Thyroid gland (tissue), 4 donors: ENCODE measurements at regions not wholly inside any gene's neighbourhood (a gene's known extent, or its start where the extent isn't known, plus 50 kb on each side); places are given as distances from the start of the nearest gene placed in this dataset.

Experiments
- DNase-seq, 2 donors: peaks; one replicate each; pipeline ENCODE4 v3.0.0-alpha.2; 2019
- H3K27ac ChIP-seq, 3 donors: fragments of 200-600 bp; sonication (generic); 1 replicate in 2 of 3; 2 replicates in 1 of 3; pipeline ENCODE4 v1.5.1; 2016 to 2019; ENCODE audit warnings: mild to moderate bottlenecking in 1 of 3, moderate library complexity in 1 of 3
- H3K27me3 ChIP-seq: fragments of 200-600 bp; sonication (generic); one replicate; pipeline ENCODE4 v1.5.1; 2019
- H3K36me3 ChIP-seq, 2 donors: fragments of 200-600 bp; sonication (generic); one replicate each; pipeline ENCODE4 v1.5.1; 2016 to 2019
- H3K4me1 ChIP-seq, 2 donors: fragments of 200-600 bp; sonication (generic); one replicate each; pipeline ENCODE4 v1.5.1; 2017 to 2019
- H3K4me3 ChIP-seq, 3 donors: fragments of 200-600 bp; sonication (generic); replicated peaks in 1 of 3; 1 replicate in 2 of 3; 2 replicates in 1 of 3; pipeline ENCODE4 v1.5.1; 2016; ENCODE audit warnings: mild to moderate bottlenecking in 1 of 3
- H3K9me3 ChIP-seq: fragments of 200-600 bp; sonication (generic); one replicate; pipeline ENCODE4 v1.5.1; 2017
- CTCF ChIP-seq, 6 experiments: fragments of 200-600 bp in 3 of 6; fragments of 450-650 bp in 3 of 6; sonication (generic) in 3 of 6; IDR thresholded peaks; one replicate each; pipeline ENCODE4 v1.5.1; 2016 to 2019; ENCODE audit warnings: antibody characterized with exemption in 6 of 6, mild to moderate bottlenecking in 2 of 6, inconsistent platforms in 1 of 6, moderate library complexity in 1 of 6
- POLR2A ChIP-seq, 2 donors: fragments of 450-650 bp; IDR thresholded peaks; one replicate each; pipeline ENCODE4 v1.6.1; 2017; ENCODE audit warnings: antibody characterized with exemption in 2 of 2, mild to moderate bottlenecking in 2 of 2, moderate library complexity in 1 of 2
- WGBS, 2 donors: methylation state at CpG; one replicate each; pipeline ENCODE4 v1.1.5; 2017; 5-methylcytosine and 5-hydroxymethylcytosine counted together
- intact Hi-C: fragments of 100-400 bp; cut with DNase I; formaldehyde crosslinking; loops from one replicate; pipeline ENCODE4 v1.15.1; 2023

- no peaks in the 10 kb centered on the region for H3K9me3 ChIP-seq
- intact Hi-C loops: loop anchor here (10.0 kb wide), 1 partner anchor 1975 kb away; no protein-coding TSS in a partner anchor
- no peaks in the 10 kb centered on the region for H3K36me3 ChIP-seq
- no peak for DNase-seq
- no peak overlapping the region for H3K4me3 ChIP-seq
- TF ChIP-seq POLR2A (IDR thresholded peaks at IDR 0.05) (no peak), CTCF (IDR thresholded peaks at IDR 0.05) (no peak)
- H3K27me3 ChIP-seq: no peaks in the 10 kb centered on the region
- no peak overlapping the region for H3K27ac ChIP-seq
- H3K4me1 ChIP-seq: no peaks in the 10 kb centered on the region
Observed at GRCh38 chr3:88209356-88209755, 59.6 kb downstream of the C3orf38 start.

GRCh38 chr3:88211096-88211890 lies 61.5 kb downstream of the C3orf38 start:
- TF ChIP-seq POLR2A (IDR thresholded peaks at IDR 0.05): no peak
- TF ChIP-seq CTCF (IDR thresholded peaks at IDR 0.05): no peak
- DNase-seq: no peak
- no peaks in the 10 kb centered on the region for H3K4me1 ChIP-seq
- H3K27ac ChIP-seq: no peak overlapping the region
- H3K36me3 ChIP-seq: no peaks in the 10 kb centered on the region
- no peaks in the 10 kb centered on the region for H3K27me3 ChIP-seq
- intact Hi-C loops: no loop called here
- no peaks in the 10 kb centered on the region for H3K9me3 ChIP-seq
- no peak overlapping the region for H3K4me3 ChIP-seq
- 76 to 86% methylated on average over 2 of the region's 2 CpGs for whole genome bisulfite sequencing, 2 donors

- Histone ChIP-seq H3K36me3 (no peaks in the 10 kb centered on the region), H3K9me3 (no peaks in the 10 kb centered on the region), H3K4me3 (no peak overlapping the region), H3K4me1 (no peaks in the 10 kb centered on the region), H3K27ac (no peak overlapping the region), H3K27me3 (no peaks in the 10 kb centered on the region)
- no peak for TF ChIP-seq POLR2A (IDR thresholded peaks at IDR 0.05)
- peak in 5 of 6 experiments; percentile 33 to 77 (median 70) for TF ChIP-seq CTCF (IDR thresholded peaks at IDR 0.05)
- WGBS, 2 donors: 17 to 23% methylated on average over 5 to 7 of the region's 7 CpGs
- intact Hi-C loops: no loop called here
- DNase-seq: peak; percentile 70 to 72
Observed at GRCh38 chr3:88219138-88219792, 69.5 kb downstream of the C3orf38 start.

GRCh38 chr3:88220126-88220525 lies 70.4 kb downstream of the C3orf38 start:
- Histone ChIP-seq H3K27me3 (no peaks in the 10 kb centered on the region), H3K9me3 (no peaks in the 10 kb centered on the region), H3K4me3 (no peak overlapping the region), H3K27ac (no peak overlapping the region), H3K36me3 (no peaks in the 10 kb centered on the region), H3K4me1 (no peaks in the 10 kb centered on the region)
- DNase-seq: no peak
- no peak for TF ChIP-seq POLR2A (IDR thresholded peaks at IDR 0.05)
- TF ChIP-seq CTCF (IDR thresholded peaks at IDR 0.05): no peak
- 64 to 80% methylated on average over 4 of the region's 4 CpGs for WGBS, 2 donors
- intact Hi-C loops: no loop called here

GRCh38 chr3:88221726-88222125 lies 72.0 kb downstream of the C3orf38 start:
- Histone ChIP-seq H3K27ac (no peak overlapping the region), H3K27me3 (no peaks in the 10 kb centered on the region), H3K9me3 (no peaks in the 10 kb centered on the region), H3K4me1 (no peaks in the 10 kb centered on the region), H3K36me3 (no peaks in the 10 kb centered on the region), H3K4me3 (no peak overlapping the region)
- no peak for DNase-seq
- intact Hi-C loops: no loop called here
- WGBS, 2 donors: 60 to 81% methylated on average over 1 of the region's 1 CpG
- TF ChIP-seq POLR2A (IDR thresholded peaks at IDR 0.05): no peak
- TF ChIP-seq CTCF (IDR thresholded peaks at IDR 0.05): no peak
